ENCODE measurements at regions not wholly inside any gene's neighbourhood (a gene's known extent, or its start where the extent isn't known, plus 50 kb on each side); places are given as distances from the start of the nearest gene placed in this dataset.

GRCh38 chr5:112472614-112473013 lies 53.5 kb upstream of the EPB41L4A start:
- TF ChIP-seq CTCF (IDR thresholded peaks at IDR 0.05; ENCODE audit: poor library complexity) (no peak), EZH2 (IDR thresholded peaks at IDR 0.05; ENCODE audit: borderline replicate concordance) (no peak)
